ENCODE measurements at regions not wholly inside any gene's neighbourhood (a gene's known extent, or its start where the extent isn't known, plus 50 kb on each side); places are given as distances from the start of the nearest gene placed in this dataset.

GRCh38 chr11:19436932-19437331, 196.2 kb upstream of the E2F8 start:
- Histone ChIP-seq H3K9me2 (ENCODE audit: low read depth, low read length) (no peaks in the 10 kb centered on the region), H3K79me2 (ENCODE audit: insufficient read depth, low read length) (no peaks in the 10 kb centered on the region), H3K4me3 (ENCODE audit: low read depth, low read length, poor library complexity, severe bottlenecking) (no peak overlapping the region), H3K27me3 (ENCODE audit: insufficient read depth, low read length) (no peaks in the 10 kb centered on the region), H4K20me1 (ENCODE audit: insufficient read depth, low read length) (no peaks in the 10 kb centered on the region), H3K9me3 (ENCODE audit: low read length) (no peaks in the 10 kb centered on the region), H2AFZ (ENCODE audit: low read length) (no peak overlapping the region), H3F3A (ENCODE audit: insufficient read depth, low read length) (no peaks in the 10 kb centered on the region), H3K4me1 (ENCODE audit: insufficient read depth, low read length, severe bottlenecking) (no peaks in the 10 kb centered on the region), H3K27ac (ENCODE audit: low read depth, low read length, poor library complexity, severe bottlenecking) (no peak overlapping the region), H3K36me3 (ENCODE audit: insufficient read depth, low read length) (no peaks in the 10 kb centered on the region), H3K4me2 (ENCODE audit: low read length) (no peak overlapping the region), H3K9ac (ENCODE audit: low read length) (no peak overlapping the region)
- no peak for TF ChIP-seq EZH2 (IDR thresholded peaks at IDR 0.05; ENCODE audit: borderline replicate concordance, low read length)
- TF ChIP-seq CTCF (IDR thresholded peaks at IDR 0.05; ENCODE audit: low read length): no peak

GRCh38 chr11:19435306-19435989, 194.7 kb upstream of the E2F8 start:
- Histone ChIP-seq H3K4me3 (ENCODE audit: low read depth, low read length, poor library complexity, severe bottlenecking) (no peak overlapping the region), H3K27me3 (ENCODE audit: insufficient read depth, low read length) (no peaks in the 10 kb centered on the region), H3K4me2 (ENCODE audit: low read length) (no peak overlapping the region), H3K9me2 (ENCODE audit: low read depth, low read length) (no peaks in the 10 kb centered on the region), H3F3A (ENCODE audit: insufficient read depth, low read length) (no peaks in the 10 kb centered on the region), H3K36me3 (ENCODE audit: insufficient read depth, low read length) (no peaks in the 10 kb centered on the region), H4K20me1 (ENCODE audit: insufficient read depth, low read length) (no peaks in the 10 kb centered on the region), H3K27ac (ENCODE audit: low read depth, low read length, poor library complexity, severe bottlenecking) (no peak overlapping the region), H3K4me1 (ENCODE audit: insufficient read depth, low read length, severe bottlenecking) (no peaks in the 10 kb centered on the region), H3K9ac (ENCODE audit: low read length) (no peak overlapping the region), H3K9me3 (ENCODE audit: low read length) (no peaks in the 10 kb centered on the region), H3K79me2 (ENCODE audit: insufficient read depth, low read length) (no peaks in the 10 kb centered on the region), H2AFZ (ENCODE audit: low read length) (no peak overlapping the region)
- no peak for TF ChIP-seq EZH2 (IDR thresholded peaks at IDR 0.05; ENCODE audit: borderline replicate concordance, low read length)

GRCh38 chr11:19433791-19434190, 193.0 kb upstream of the E2F8 start:
- Histone ChIP-seq H3K4me3 (ENCODE audit: low read depth, low read length, poor library complexity, severe bottlenecking) (no peak overlapping the region), H3K9me3 (ENCODE audit: low read length) (no peaks in the 10 kb centered on the region), H3K9me2 (ENCODE audit: low read depth, low read length) (no peaks in the 10 kb centered on the region), H3K79me2 (ENCODE audit: insufficient read depth, low read length) (no peaks in the 10 kb centered on the region), H3K4me2 (ENCODE audit: low read length) (no peak overlapping the region), H2AFZ (ENCODE audit: low read length) (no peak overlapping the region), H3K9ac (ENCODE audit: low read length) (no peak overlapping the region), H3K36me3 (ENCODE audit: insufficient read depth, low read length) (no peaks in the 10 kb centered on the region), H3K27me3 (ENCODE audit: insufficient read depth, low read length) (0 out of 2 replicates have a peak, but pooled peaks cover 6% of the 10 kb centered on the region), H4K20me1 (ENCODE audit: insufficient read depth, low read length) (no peaks in the 10 kb centered on the region), H3K27ac (ENCODE audit: low read depth, low read length, poor library complexity, severe bottlenecking) (no peak overlapping the region), H3F3A (ENCODE audit: insufficient read depth, low read length) (no peaks in the 10 kb centered on the region), H3K4me1 (ENCODE audit: insufficient read depth, low read length, severe bottlenecking) (no peaks in the 10 kb centered on the region)
- TF ChIP-seq CTCF (IDR thresholded peaks at IDR 0.05; ENCODE audit: low read length): no peak
- TF ChIP-seq EZH2 (IDR thresholded peaks at IDR 0.05; ENCODE audit: borderline replicate concordance, low read length): no peak

- H3K4me2 ChIP-seq (ENCODE audit: low read length): no peak overlapping the region
- no peaks in the 10 kb centered on the region for H3K9me2 ChIP-seq (ENCODE audit: low read depth, low read length)
- H3K27ac ChIP-seq (ENCODE audit: low read depth, low read length, poor library complexity, severe bottlenecking): no peak overlapping the region
- H2AFZ ChIP-seq (ENCODE audit: low read length): no peak overlapping the region
- H3K27me3 ChIP-seq (ENCODE audit: insufficient read depth, low read length): peaks cover 6% of the 10 kb centered on the region; the same call in 1 of the 2 replicates
- no peaks in the 10 kb centered on the region for H3K79me2 ChIP-seq (ENCODE audit: insufficient read depth, low read length)
- H3K4me1 ChIP-seq (ENCODE audit: insufficient read depth, low read length, severe bottlenecking): no peaks in the 10 kb centered on the region
- no peaks in the 10 kb centered on the region for H3F3A ChIP-seq (ENCODE audit: insufficient read depth, low read length)
- no peak overlapping the region for H3K4me3 ChIP-seq (ENCODE audit: low read depth, low read length, poor library complexity, severe bottlenecking)
- no peaks in the 10 kb centered on the region for H3K9me3 ChIP-seq (ENCODE audit: low read length)
- TF ChIP-seq CTCF (IDR thresholded peaks at IDR 0.05; ENCODE audit: low read length): no peak
- no peak for TF ChIP-seq EZH2 (IDR thresholded peaks at IDR 0.05; ENCODE audit: borderline replicate concordance, low read length)
- H4K20me1 ChIP-seq (ENCODE audit: insufficient read depth, low read length): no peaks in the 10 kb centered on the region
- H3K36me3 ChIP-seq (ENCODE audit: insufficient read depth, low read length): no peaks in the 10 kb centered on the region
- no peak overlapping the region for H3K9ac ChIP-seq (ENCODE audit: low read length)
These were observed 192.6 kb upstream of the E2F8 start for GRCh38 chr11:19433367-19433766.

Data from OCI-LY1 (cell line).